Endothelial cell of umbilical vein (primary cell): ENCODE measurements at regions not wholly inside any gene's neighbourhood (a gene's known extent, or its start where the extent isn't known, plus 50 kb on each side); places are given as distances from the start of the nearest gene placed in this dataset.

Experiments
- BruUV-seq: library from RNA; stranded (reverse); fragments of 400-500 nt; replicated peaks from 2 replicates; lab custom pipeline; 2021; lab: Mats Ljungman, UMichigan
- CTCF ChIA-PET: fragments of 300-600, 350-600 bp; sonication (Branson Sonifier 250); formaldehyde crosslinking; loops from one replicate; lab custom pipeline; 2021; ENCODE audit warnings: antibody characterized with exemption, inconsistent platforms; lab: Charles Lee
- POLR2A ChIA-PET: fragments of 300-600, 350-600 bp; sonication (Branson Sonifier 250); formaldehyde crosslinking; loops from one replicate; lab custom pipeline; 2021; ENCODE audit warnings: antibody characterized with exemption, inconsistent platforms; lab: Charles Lee
- DNase-seq: peaks from one replicate; pipeline ENCODE4 v3.0.0-alpha.2; 2011; ENCODE audit warnings: low read depth, low spot score
- FAIRE-seq: peaks from 2 replicates; lab custom pipeline; 2011; peaks lifted over from hg19 to GRCh38; lab: Jason Lieb, UNC
- H2AFZ ChIP-seq: 2 replicates; pipeline ENCODE4 v1.6.0; 2012; ENCODE audit warnings: low read depth, low read length, control low read depth, inconsistent platforms
- H3K27ac ChIP-seq: 2 replicates; pipeline ENCODE4 v1.5.1; 2011; ENCODE audit warnings: low read depth, mild to moderate bottlenecking, control low read depth, low read length, moderate library complexity; ENCODE audit not compliant: insufficient read depth
- H3K27me3 ChIP-seq, 2 experiments: 2 replicates each; pipeline versions ENCODE4 v1.6.0 to v1.6.1; 2011; ENCODE audit warnings: low read length in 2 of 2, mixed read lengths in 1 of 2; ENCODE audit not compliant: control insufficient read depth in 2 of 2, insufficient read depth in 2 of 2
- H3K36me3 ChIP-seq, 2 experiments: 2 replicates in 1 of 2; 3 replicates in 1 of 2; pipeline ENCODE4 v1.5.1; 2011; ENCODE audit warnings: low read length in 2 of 2, mild to moderate bottlenecking in 1 of 2, moderate library complexity in 1 of 2; ENCODE audit not compliant: control insufficient read depth in 2 of 2, insufficient read depth in 2 of 2; ENCODE audit errors: extremely low read depth in 1 of 2
- H3K4me1 ChIP-seq: 3 replicates; pipeline ENCODE4 v1.5.1; 2011; ENCODE audit warnings: mild to moderate bottlenecking, low read length; ENCODE audit not compliant: control insufficient read depth, insufficient read depth; ENCODE audit errors: extremely low read depth
- H3K4me2 ChIP-seq: 2 replicates; pipeline ENCODE4 v1.6.1; 2011; ENCODE audit warnings: low read length, control low read depth, mixed read lengths; ENCODE audit not compliant: insufficient read depth
- H3K4me3 ChIP-seq, 3 experiments: fragments of 200-600 bp in 1 of 3; sonication (generic), shearing (Covaris generic) in 1 of 3; replicated peaks in 1 of 3; 2 replicates each; pipeline ENCODE4 v1.5.1; 2011 to 2016; ENCODE audit warnings: control low read depth in 3 of 3, low read length in 3 of 3, mild to moderate bottlenecking in 2 of 3, inconsistent platforms in 1 of 3, low read depth in 1 of 3, moderate library complexity in 1 of 3; ENCODE audit not compliant: insufficient read depth in 1 of 3
- H3K79me2 ChIP-seq: 2 replicates; pipeline ENCODE4 v1.6.0; 2012; ENCODE audit warnings: low read length, inconsistent platforms; ENCODE audit not compliant: control insufficient read depth, insufficient read depth
- H3K9ac ChIP-seq: replicated peaks from 2 replicates; pipeline ENCODE3; 2011; ENCODE audit warnings: low read length, control low read depth; ENCODE audit not compliant: insufficient read depth; ENCODE audit errors: extremely low read depth
- H3K9me1 ChIP-seq: replicated peaks from 3 replicates; pipeline ENCODE4 v1.6.0; 2011; ENCODE audit warnings: mild to moderate bottlenecking, low read length; ENCODE audit not compliant: control insufficient read depth, insufficient read depth; ENCODE audit errors: extremely low read depth
- H3K9me3 ChIP-seq: replicated peaks from 2 replicates; pipeline ENCODE4 v1.5.1; 2012; ENCODE audit warnings: low read length, inconsistent platforms; ENCODE audit not compliant: control insufficient read depth, insufficient read depth
- H4K20me1 ChIP-seq: replicated peaks from 2 replicates; pipeline ENCODE3; 2011; ENCODE audit warnings: mild to moderate bottlenecking, low read length; ENCODE audit not compliant: control insufficient read depth, insufficient read depth; ENCODE audit errors: extremely low read depth
- CTCF ChIP-seq, 2 donors: IDR thresholded peaks; 1 replicate in 1 of 2; 2 replicates in 1 of 2; pipeline ENCODE4 v1.5.1; 2011; ENCODE audit warnings: low read length in 2 of 2, mild to moderate bottlenecking in 2 of 2, moderate library complexity in 2 of 2, control low read depth in 1 of 2, inconsistent platforms in 1 of 2, low read depth in 1 of 2; ENCODE audit not compliant: insufficient read depth in 1 of 2; ENCODE audit errors: extremely low read depth in 1 of 2
- EZH2 ChIP-seq: IDR thresholded peaks from 2 replicates; pipeline ENCODE4 v1.6.1; 2012; ENCODE audit warnings: borderline replicate concordance, low read depth, mild to moderate bottlenecking, moderate library complexity, low read length, inconsistent platforms; ENCODE audit not compliant: severe bottlenecking
- FOS ChIP-seq: IDR thresholded peaks from 2 replicates; pipeline ENCODE4 v1.6.1; 2011; ENCODE audit warnings: mild to moderate bottlenecking, low read length, moderate library complexity, borderline replicate concordance; ENCODE audit not compliant: insufficient read depth
- GATA2 ChIP-seq: IDR thresholded peaks from 2 replicates; pipeline ENCODE4 v1.7.0; 2011; ENCODE audit warnings: low read depth, mild to moderate bottlenecking, moderate library complexity, mixed read lengths, low read length; ENCODE audit not compliant: insufficient read length, insufficient read depth
- JUN ChIP-seq: IDR thresholded peaks from 2 replicates; pipeline ENCODE4 v1.6.1; 2011; ENCODE audit warnings: borderline replicate concordance, low read depth; ENCODE audit not compliant: insufficient read length, insufficient read depth
- MYC ChIP-seq: IDR thresholded peaks from one replicate; pipeline ENCODE4 v1.6.1; 2011; ENCODE audit warnings: mild to moderate bottlenecking, low read depth, low read length
- POLR2A ChIP-seq: IDR thresholded peaks from 2 replicates; pipeline ENCODE4 v1.6.1; 2012; ENCODE audit warnings: low read depth, mild to moderate bottlenecking, control low read depth, low read length
- POLR2AphosphoS5 ChIP-seq: IDR thresholded peaks from 2 replicates; pipeline ENCODE4 v1.6.1; 2012; ENCODE audit warnings: low read depth, mild to moderate bottlenecking, control low read depth, low read length, moderate library complexity; ENCODE audit not compliant: insufficient read depth
- dilution Hi-C: fragments of 300-500 bp; cut with MboI; formaldehyde crosslinking; loops from one replicate; pipeline ENCODE4 v1.15.0; 2019; ENCODE audit warnings: low sequenced_read_pairs; ENCODE audit not compliant: extremely low pct_ligation_motif_present
- intact Hi-C: fragments of 100-400 bp; cut with micrococcal nuclease; formaldehyde crosslinking; loops from one replicate; pipeline ENCODE4 v1.10.0; 2022
- TF ChIP-seq, protein P1 (sequence below): IDR thresholded peaks from 2 replicates; pipeline ENCODE4 v1.6.1; 2011; ENCODE audit not compliant: insufficient read depth, insufficient read length

GRCh38 chr11:130691581-130691980, 224.7 kb downstream of the SNX19 start:
- POLR2A ChIA-PET: no interaction called here
- H4K20me1 ChIP-seq: no peaks in the 10 kb centered on the region
- H3K27me3 ChIP-seq: peaks cover 0 to 3% of the 10 kb centered on the region in 2 experiments
- H3K9ac ChIP-seq: no peak overlapping the region
- FAIRE-seq: no peak
- intact Hi-C loops: no loop called here
- no peak overlapping the region for H3K27ac ChIP-seq
- TF ChIP-seq MYC (no peak), POLR2A (no peak), CTCF (IDR thresholded peaks at IDR 0.05; ENCODE audit: extremely low read depth in 1 of 2, insufficient read depth in 1 of 2, low read depth in 1 of 2, low read length in 2 of 2) (no peak), JUN (no peak), GATA2 (no peak)
- H3K36me3 ChIP-seq: no peaks in the 10 kb centered on the region
- no peak for DNase-seq
- H3K9me3 ChIP-seq: no peaks in the 10 kb centered on the region
- H3K4me2 ChIP-seq: no peak overlapping the region
- H3K9me1 ChIP-seq: no peaks in the 10 kb centered on the region
- no peak overlapping the region for H3K4me3 ChIP-seq
- CTCF ChIA-PET: no interaction called here
- dilution Hi-C loops: no loop called here
- H3K79me2 ChIP-seq: no peaks in the 10 kb centered on the region
- BruUV-seq: no TSS peak
- H3K4me1 ChIP-seq: no peaks in the 10 kb centered on the region
- H2AFZ ChIP-seq: no peak overlapping the region

DNA sequence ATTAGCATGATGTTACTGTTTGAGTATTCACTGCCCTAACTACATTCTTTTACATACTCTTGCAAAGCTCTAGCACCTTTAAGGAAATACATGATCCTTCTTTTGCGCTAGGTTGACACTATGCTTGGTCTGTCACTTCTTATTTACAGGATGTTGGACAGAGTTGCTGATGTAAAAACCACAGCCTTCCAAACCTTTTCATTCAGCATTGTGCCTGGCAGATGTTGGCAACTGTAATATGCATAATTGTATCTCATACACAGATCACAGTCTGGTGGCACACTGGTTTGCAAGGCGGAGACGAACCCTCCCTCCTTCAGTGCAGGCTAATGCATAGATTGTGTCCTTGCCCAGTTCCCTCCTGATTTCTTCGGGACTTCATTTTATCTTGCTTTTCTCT, 224.1 kb downstream of the SNX19 start:
- FAIRE-seq (no peak), DNase-seq (no peak)
- dilution Hi-C loops: no loop called here
- no peak overlapping the region for H3K9ac ChIP-seq
- BruUV-seq: no TSS peak
- no peaks in the 10 kb centered on the region for H4K20me1 ChIP-seq
- no peak overlapping the region for H3K4me2 ChIP-seq
- H3K36me3 ChIP-seq: no peaks in the 10 kb centered on the region
- TF ChIP-seq POLR2A (no peak), GATA2 (no peak), JUN (no peak), EZH2 (no peak), MYC (no peak), POLR2AphosphoS5 (no peak), CTCF (IDR thresholded peaks at IDR 0.05; ENCODE audit: extremely low read depth in 1 of 2, insufficient read depth in 1 of 2, low read depth in 1 of 2, low read length in 2 of 2) (no peak), FOS (no peak)
- TF ChIP-seq, protein P1, sequence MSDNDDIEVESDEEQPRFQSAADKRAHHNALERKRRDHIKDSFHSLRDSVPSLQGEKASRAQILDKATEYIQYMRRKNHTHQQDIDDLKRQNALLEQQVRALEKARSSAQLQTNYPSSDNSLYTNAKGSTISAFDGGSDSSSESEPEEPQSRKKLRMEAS: no peak
- no peaks in the 10 kb centered on the region for H3K79me2 ChIP-seq
- no peaks in the 10 kb centered on the region for H3K9me3 ChIP-seq
- no peak overlapping the region for H3K4me3 ChIP-seq
- ChIA-PET POLR2A (no interaction called here), CTCF (no interaction called here)
- H3K27me3 ChIP-seq: peaks cover 0 to 3% of the 10 kb centered on the region in 2 experiments
- H3K4me1 ChIP-seq: no peaks in the 10 kb centered on the region
- H2AFZ ChIP-seq: no peak overlapping the region
- no peaks in the 10 kb centered on the region for H3K9me1 ChIP-seq
- intact Hi-C loops: no loop called here
- H3K27ac ChIP-seq: no peak overlapping the region
